HT1080 (cell line): ENCODE measurements at regions not wholly inside any gene's neighbourhood (a gene's known extent, or its start where the extent isn't known, plus 50 kb on each side); places are given as distances from the start of the nearest gene placed in this dataset.
A peak's percentile ranks its signal among the peaks of the same experiment; 100 is the strongest.

ENCODE experiments used
- DNase-seq: peaks from one replicate; pipeline ENCODE4 v3.0.0-alpha.2; 2015; ENCODE audit warnings: low read depth

DNA sequence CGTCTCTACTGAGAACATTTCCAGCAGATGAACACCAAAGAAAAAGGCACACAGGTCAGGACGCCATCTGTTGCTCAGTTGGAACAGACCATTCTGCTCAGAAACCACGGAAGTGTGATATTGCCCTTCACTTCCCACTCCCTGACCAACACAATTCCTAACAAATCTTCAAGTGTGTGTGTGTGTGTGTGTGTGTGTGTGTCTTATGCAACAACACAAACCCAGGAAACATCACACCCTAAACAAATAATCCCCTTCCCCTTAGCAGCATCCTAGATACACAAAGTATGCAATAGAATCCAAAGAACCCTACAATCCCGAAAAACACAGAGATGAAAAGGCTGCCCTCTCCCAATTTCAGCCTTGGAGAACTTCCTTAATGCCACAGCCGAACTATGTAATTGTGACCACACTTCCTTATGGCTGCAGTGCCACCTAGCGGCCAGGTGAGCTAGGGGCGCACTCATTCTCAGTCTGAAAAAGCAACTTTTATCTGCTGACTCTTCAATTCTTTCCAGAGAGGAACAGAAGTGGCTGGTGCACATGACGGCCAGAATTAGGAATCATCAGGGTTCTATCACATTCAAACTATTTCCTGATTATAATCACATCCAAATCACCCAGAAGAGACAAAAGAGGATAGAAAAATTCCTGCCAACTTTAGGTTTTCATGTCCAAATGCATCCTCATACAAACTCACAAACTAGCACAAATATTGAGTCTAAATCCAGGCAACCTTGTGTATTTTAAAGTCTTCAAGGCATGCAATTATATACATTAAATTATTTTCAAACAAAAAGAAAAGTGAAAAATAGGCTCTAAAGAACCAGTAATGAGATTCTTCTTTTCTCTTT lies 164.9 kb downstream of the DHX15 start:
- DNase-seq = peak; percentile 63

DNA sequence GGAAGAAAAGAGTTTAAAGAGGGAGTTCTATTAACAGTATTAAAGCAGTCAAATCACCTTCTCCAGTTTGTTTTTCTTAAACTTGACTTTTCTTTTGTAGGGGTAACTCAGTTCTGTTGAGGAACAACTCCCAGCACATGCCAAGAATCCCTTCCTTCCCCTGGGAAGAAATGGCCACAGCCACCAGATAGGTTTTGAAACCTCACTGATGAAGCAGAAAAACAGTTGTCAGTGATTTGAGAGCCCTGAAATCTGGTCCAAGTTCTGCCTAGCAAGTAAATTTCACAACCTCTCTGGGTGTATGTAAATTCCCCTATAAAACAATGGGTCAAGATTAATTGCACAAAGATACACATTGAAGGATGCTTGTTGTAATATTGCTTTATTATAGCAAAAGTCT lies 167.1 kb downstream of the DHX15 start:
- no peak for DNase-seq

DNA sequence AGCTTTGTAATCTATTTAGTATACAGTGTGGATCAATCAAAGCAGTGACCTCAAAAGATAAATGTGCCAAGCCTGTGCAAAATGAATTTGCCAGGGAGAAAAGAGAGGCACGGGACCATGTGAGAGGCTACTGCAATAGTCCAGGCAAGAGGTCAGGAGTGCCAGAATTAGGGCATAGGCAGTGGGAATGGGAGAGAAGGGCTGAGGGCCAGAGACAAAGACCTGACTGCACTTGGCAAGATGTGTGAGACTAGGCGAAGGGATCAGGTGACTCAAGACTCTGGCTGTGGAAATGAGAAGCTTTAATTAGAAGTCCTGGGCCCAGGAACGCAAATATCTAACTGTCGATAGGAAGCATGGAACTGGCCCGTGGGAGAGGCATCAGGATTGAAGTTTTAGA lies 168.1 kb downstream of the DHX15 start:
- DNase-seq = no peak

DNA sequence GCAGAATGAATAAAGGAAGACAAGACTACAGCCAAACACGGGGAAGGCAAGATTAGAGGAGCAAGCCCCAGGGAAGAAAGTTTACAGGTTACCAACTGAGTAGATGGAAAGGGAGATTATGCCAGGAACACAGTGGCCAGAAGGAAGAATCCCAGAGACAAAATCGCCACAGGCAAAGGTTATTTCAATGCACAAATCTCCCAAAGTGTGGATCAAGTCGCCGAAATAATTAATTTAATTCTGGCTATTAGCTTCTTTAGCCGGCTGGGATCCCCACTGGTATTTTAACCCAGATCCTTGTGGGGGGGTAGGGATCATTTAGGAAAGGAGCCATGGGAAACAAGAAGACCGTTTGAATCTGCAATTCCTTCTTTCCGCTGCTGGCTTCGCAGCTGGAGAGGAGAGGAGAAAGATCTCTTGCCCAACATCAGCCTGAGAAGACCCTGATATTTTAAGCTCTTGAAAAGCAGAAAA lies 171.0 kb downstream of the DHX15 start:
- DNase-seq = no peak

DNA sequence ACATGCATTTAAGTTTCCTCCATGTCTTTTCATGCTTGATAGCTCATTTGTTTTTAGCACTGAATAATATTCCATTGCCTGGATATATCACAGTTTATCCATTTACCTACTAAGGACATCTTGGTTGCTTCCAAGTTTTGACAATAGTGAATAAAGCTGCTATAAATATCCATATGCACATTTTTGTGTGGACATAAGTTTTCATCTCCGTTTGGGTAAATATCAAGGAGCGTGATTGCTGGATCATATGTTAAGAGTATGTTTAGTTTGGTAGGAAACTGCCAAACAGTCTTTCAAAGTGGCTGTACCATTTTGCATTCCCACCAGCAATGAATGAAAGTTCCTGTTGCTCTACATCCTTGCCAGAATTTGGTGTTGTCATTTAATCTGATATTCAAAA lies 172.5 kb downstream of the DHX15 start:
- DNase-seq = no peak

DNA sequence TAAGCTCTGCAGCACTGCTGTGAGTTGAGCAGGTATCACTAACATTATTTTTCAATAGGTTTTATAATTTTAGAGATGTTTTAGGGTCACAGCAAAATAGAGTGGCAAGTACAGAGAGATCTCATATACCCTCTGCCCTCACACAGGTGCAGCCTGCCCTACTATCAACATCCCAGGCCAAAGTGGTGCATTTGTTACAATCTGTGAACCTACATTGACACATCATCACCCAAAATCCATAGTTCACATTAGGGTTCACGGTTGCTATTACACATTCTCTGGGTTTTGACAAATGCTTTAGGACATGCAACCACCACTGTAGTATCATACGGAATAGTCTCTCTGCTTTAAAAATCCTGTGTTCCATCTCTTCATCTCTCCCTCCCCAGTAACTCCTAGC lies 173.1 kb downstream of the DHX15 start:
- DNase-seq = no peak

DNA sequence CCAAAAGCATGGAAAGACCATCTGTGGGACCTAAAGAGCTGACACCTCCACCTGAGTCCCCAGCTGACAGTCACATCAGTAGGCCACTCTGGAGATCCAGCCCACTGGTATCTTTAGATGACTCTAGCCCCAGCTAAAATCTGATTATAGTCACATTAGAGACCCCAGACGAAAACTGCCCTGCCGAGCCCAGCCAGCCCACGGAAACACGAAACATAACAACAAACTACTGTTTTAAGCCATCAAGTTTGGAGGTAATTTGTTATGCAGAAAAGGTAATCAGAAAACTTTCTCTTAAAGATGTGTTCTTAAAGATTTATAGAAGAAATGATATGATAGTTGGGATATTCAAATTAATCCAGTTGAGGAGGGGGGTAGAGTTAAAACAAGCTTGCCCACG lies 175.7 kb downstream of the DHX15 start:
- no peak for DNase-seq

DNA sequence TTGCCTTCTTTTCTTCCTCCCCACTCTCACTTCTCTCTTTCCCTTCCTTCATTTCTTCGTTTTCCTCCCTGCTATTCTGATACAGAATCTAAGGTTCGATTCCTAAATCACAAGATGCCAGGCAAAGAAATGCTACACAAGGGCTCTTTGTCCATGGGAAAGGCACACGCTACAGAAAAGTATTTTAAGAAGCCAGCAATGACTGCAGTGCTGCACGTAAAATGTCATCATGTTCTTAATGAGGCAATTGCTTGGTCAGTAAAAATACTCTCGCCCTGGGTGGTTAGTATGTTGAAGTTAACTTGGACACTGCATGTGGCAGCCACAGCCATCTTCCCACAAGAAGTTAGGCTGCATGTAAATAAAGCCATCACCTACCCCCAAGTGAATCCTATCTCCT lies 178.4 kb downstream of the DHX15 start:
- no peak for DNase-seq

DNA sequence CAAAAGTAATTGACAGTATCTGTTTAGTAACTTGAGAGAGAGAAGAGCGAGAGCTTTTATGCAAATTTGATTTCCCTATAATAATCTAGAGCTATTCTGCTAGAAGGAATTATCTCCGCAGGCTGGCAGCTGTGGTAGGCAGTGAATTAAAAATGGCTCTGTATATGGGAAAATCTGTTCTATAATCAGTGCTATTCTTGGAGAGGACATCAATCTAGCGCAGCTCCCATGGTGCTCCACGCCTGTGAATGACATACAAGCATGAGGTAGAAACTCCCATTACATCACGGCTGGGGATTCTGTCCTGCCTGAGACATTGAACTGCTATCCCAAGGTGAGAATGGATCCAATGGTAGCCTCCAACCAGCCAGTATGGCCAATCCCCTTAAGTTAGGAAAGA lies 179.0 kb downstream of the DHX15 start:
- DNase-seq = no peak

DNA sequence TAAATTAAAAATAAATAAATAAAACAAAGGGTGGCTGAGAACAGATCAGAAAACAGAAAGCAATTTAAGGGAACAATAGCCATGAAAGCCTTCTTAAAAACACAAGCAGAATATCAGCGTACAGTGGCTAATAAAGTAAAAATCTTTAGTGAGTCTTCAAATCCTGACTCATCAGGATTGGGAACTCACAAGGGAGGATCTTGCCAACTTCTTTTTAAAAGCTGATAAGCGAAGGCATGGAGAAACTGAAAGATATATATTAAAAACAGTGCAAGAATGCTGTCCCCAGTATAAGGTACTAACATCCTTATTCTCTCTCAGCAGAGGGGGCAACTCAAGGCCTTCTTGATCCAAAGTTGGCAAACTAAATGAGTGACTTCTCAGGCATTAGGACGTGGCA lies 180.1 kb downstream of the DHX15 start:
- no peak for DNase-seq

DNA sequence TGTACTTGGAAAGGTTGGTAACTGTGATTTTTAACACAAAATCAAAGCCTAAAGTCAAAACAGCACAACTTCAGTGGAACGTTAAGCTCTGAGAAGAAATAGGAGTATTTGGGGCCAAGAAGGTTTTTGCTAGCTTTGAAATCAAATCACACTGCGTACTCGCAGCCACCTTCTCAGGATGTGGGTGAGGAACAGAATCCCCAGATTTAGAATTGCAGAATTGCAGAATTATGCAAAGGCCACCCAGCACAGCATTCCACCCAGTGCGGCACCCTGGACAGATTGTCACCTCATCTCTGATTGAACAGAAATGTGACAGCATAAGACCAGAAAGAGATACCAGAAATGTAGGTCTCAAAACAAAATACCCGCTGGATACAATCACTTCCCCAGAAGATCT lies 181.1 kb downstream of the DHX15 start:
- DNase-seq = no peak

DNA sequence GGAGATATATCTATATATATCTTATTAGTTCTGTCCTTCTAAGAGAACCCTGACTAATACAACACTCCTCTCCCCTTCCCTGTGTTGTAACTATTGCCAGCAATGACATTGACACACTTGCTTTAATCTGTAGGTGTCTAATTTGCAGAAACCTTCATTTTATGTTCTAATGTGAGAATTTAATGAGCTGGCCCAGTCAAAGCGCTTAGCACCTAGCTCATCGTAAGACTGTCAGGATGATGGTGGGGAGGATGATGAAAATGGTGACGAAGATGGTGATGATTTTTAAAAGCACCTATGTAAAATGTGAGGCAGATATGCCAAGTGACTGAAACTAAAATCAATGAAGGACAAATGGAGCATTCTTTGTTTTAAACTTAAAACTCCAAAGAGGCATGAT lies 183.8 kb downstream of the DHX15 start:
- DNase-seq = no peak

DNA sequence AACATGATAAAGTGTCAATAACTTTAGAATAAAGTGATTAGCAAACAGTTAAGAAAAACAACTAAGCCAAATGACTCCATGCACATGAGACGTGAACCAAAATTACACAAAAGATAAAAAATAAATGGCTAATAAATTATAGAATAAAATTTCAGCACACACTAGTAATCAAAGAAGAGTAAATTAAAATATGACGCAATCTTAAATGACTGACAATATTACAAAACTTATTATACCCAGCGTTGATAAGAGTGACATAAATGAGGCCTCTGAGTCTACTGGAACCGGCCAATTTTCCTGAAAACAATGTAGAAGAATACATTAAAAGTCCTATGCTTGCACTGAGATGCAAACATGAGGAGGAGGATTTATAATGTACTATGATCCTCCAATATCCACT lies 187.4 kb downstream of the DHX15 start:
- DNase-seq = no peak

DNA sequence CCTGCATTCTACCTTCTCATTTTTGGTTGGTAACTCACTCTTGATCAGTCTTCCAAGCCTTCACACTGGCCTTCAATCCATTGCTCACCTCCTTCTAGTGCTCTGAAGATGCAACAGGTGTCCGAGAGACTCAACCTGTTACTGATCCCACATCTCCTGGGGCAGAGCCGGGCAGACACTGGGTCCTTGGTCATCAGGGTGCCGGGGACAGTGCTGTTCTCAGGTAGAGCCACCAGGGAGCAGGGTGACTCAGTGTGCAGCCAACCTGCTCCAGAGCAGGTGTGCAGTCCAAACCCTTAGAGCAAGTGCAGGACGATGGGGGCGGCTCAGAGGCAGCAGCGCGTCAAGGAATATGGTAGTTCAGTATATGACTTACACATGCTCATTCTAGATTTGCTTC lies 188.4 kb downstream of the DHX15 start:
- no peak for DNase-seq

DNA sequence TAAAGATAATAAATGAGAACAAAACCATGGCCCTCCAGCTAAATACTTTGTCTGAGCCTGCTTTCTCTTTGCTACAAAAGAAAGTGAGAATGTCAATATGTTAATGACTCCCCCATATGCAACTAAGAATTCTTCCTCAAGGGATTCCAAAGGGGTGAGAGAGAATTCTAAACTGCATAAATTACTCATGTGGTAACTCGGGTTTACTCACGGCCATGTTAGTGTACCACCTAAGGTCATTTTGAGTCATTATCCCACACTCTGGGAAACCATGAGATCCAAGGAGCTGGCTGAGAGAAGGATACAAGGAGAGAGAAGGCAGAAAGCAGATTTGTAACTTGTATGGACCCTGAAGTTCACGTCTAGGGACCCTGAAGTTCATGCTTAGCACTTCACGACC lies 190.3 kb downstream of the DHX15 start:
- peak; percentile 74 for DNase-seq

DNA sequence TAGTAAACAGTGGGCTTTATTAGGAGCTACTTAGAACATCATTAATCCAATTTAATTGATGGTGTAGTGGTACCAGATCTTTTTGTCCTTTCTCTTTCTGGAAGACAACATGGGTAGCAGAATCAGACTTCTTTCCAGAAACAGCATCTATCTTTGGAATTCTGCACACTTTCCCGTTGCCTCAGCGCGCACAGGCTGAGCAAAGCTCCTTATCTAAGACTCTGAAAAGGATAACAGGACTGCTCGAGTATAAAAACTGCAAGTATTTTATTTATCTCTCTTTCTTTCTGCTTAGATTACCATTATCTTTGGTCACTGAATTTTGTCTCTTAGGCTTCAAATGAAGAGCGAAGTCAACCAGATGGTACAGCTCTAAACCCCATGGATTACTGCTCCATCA lies 191.7 kb downstream of the DHX15 start:
- DNase-seq = no peak

DNA sequence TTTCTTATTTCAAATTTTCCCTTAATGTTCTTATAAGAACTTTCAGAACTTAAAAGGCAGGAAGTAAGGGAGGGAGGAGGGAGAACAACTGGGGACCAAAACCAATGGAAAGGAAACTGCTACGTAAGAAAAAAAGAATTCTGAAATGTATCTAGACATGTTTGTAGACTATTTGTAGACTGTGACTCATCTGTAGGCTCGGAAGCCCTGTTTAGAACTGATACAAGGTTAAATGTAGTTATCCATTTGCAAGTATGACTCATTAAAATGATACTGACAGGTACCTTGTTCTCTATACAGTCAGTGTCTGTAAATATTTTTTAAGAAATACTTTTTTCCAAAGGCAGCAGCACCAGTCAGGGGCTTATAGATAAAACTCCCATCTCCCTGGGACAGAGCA lies 202.0 kb downstream of the DHX15 start:
- peak; percentile 90 for DNase-seq

DNA sequence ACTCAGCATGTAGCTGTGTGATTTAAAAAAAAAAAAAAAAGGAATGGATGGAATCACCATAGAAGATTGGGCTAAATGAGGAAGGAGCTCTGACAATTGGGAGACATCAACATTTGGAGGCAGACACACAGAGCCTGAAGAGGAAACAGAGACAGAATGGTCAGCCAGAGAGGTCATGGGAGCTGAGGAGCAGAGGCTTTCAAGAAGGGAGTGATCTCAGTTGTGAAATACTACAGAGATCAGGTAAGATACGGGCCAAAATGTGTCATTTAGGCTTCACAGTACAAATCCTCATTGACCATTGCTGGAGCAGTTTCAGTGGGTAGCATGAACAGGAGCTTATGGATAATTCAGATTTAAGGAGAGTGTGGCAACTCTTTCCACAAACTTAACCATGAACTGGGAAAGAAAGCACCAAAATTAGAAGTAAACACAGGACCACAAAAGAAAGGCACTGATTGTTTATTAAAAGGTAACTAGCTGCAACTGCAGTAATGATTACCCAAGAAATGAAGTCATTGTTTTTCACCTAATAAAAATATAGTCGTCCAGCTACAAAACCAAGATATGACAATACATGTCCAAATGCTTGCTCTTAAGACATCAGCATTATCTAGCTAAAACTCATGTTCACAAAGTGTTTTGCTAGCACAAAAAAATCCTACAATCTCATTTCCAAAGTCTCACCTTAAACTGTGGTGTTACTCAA lies 203.2 kb downstream of the DHX15 start:
- DNase-seq = no peak

DNA sequence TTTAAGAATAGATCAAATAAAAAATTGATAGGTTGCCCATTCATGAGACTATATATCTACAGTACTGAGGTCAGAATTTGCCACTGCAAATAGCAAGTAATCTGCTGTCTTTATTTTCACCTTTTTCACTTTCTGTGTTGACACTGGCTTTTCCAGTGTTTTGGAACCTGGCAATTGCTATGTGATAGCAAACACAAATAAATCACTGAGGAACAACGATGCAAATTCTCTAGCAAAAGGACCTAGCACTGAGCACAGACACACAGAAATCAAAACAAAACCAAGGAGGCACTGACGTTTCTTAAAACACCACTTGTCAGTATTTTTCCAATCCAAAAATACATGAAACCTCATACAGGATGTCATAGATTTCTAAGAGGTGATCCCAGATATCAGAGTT lies 210.7 kb downstream of the DHX15 start:
- DNase-seq = no peak

DNA sequence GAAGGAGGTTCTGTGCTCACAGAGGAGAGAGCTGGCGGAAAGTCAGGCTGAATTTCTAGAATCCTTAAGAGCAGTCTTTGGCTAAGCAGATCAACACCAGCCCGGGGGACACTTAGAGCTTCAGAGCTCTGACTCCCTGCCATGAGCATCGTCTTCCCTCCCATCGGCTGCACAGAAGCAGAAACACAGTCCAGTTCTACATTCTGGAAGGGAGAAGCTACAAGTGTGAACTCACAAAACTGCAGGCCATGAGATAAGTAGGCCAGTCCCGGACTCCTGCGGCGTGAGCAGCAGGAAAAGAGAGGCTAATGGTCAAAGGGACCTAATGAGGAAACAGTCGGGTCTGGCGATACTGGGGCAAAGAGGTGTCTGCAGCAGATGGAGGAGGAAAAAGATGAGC lies 211.5 kb downstream of the DHX15 start:
- no peak for DNase-seq

DNA sequence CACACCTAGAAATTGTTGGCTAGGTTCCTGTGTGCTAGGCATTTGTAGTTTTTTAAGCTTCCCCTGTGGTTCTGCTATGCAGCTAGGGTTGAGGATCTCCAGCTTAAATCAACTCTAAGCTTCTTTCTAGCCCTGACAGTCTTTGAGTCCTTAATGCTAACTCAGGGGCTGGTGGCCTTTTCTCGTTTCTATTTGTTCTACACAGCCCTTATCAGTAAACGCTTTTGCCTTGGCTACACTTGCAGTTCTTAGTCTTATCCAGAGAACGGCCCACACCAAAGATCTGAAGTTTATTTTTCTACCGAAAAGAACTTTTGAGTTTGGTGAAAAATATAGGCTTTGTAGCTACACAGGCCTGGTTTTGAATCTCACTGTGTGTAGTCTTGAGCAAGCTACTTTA lies 212.0 kb downstream of the DHX15 start:
- no peak for DNase-seq

DNA sequence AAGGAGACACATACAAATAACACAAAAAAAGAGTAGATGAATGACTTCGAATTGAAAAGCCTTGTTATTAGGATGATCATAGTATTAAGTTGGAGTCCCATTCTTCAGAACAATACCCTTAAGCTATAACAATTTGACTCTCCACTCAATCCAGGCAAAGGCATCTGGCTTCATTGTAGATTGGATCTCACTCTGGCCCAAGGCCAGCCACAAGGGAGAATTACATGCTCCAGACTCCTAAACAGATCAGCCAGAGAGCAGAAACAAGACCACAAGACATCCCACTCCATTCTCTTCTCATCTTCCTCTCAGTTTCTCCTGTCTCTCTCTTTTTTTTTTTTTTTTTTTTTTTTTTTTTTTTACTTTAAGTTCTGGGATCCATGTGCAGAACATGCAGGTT lies 213.9 kb downstream of the DHX15 start:
- no peak for DNase-seq

DNA sequence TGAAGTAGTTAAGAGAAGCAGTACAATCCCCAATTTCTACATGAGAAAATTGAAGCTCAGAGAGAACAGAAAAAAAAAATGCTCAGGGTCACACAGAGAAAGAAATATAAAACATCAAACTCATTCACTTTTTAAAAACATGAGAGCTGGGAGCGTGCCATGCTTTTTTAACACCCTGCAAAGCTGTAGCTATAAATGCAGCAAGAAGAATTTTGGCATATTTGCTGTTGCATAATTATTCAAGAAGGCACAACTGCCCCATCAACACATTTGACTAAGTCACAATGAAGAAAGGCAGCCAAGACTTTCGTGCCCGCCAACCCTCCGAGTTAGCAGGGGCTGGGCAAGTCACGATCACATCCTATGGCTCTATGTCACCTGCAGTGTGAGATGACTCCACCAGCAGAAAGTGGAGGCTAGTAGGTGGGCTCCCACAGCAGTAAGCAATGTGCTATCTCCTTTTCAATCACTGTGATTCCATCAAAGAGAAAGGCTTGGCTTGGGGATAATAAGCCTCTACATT lies 214.8 kb downstream of the DHX15 start:
- DNase-seq = no peak
